22Rv1 (cell line): ENCODE measurements at regions not wholly inside any gene's neighbourhood (a gene's known extent, or its start where the extent isn't known, plus 50 kb on each side); places are given as distances from the start of the nearest gene placed in this dataset.

Experiments used
- ZFX ChIP-seq: fragments of 450-650 bp; IDR thresholded peaks from 2 replicates; pipeline ENCODE4 v1.6.1; 2017; ENCODE audit warnings: antibody characterized with exemption, borderline replicate concordance
- TF ChIP-seq, protein P1 (sequence below): fragments of 450-650 bp; IDR thresholded peaks from 2 replicates; pipeline ENCODE4 v1.5.1; 2017; ENCODE audit warnings: mild to moderate bottlenecking

DNA sequence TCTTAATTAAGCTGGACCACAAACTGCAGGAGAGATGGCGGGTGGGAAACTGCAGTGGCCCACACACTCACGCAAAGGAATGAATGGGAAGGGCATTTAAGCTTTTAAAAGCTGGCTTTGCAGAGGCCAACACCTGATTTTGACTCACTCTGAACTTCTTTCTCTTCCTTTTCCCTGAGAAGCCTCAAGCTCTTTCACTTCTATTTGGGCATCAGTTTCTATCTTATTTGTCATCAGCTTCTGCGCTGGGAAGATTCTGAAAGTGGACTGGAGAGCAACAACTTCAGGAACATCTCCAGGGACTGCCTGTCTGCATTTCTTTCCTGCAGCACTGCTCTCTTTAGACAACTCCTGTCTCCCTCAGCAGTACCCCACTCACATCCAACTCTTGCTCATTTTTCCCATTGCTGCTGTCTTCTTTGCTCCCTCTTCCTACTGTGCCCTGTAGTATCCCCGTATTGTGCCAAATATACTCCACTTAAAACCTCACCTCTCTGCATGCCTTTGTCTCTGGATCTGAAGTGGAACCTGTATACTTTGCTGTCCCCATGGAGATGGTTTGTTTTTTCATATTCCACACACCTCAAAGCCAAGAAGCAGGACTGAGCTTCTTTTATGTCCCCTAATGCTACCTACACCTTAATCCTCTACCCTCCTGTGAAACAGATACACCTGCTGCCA lies 143.3 kb upstream of the JUN start:
- TF ChIP-seq, protein P1, sequence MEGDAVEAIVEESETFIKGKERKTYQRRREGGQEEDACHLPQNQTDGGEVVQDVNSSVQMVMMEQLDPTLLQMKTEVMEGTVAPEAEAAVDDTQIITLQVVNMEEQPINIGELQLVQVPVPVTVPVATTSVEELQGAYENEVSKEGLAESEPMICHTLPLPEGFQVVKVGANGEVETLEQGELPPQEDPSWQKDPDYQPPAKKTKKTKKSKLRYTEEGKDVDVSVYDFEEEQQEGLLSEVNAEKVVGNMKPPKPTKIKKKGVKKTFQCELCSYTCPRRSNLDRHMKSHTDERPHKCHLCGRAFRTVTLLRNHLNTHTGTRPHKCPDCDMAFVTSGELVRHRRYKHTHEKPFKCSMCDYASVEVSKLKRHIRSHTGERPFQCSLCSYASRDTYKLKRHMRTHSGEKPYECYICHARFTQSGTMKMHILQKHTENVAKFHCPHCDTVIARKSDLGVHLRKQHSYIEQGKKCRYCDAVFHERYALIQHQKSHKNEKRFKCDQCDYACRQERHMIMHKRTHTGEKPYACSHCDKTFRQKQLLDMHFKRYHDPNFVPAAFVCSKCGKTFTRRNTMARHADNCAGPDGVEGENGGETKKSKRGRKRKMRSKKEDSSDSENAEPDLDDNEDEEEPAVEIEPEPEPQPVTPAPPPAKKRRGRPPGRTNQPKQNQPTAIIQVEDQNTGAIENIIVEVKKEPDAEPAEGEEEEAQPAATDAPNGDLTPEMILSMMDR: no peak
- TF ChIP-seq ZFX: no peak
